ENCODE measurements at regions not wholly inside any gene's neighbourhood (a gene's known extent, or its start where the extent isn't known, plus 50 kb on each side); places are given as distances from the start of the nearest gene placed in this dataset.

DNA sequence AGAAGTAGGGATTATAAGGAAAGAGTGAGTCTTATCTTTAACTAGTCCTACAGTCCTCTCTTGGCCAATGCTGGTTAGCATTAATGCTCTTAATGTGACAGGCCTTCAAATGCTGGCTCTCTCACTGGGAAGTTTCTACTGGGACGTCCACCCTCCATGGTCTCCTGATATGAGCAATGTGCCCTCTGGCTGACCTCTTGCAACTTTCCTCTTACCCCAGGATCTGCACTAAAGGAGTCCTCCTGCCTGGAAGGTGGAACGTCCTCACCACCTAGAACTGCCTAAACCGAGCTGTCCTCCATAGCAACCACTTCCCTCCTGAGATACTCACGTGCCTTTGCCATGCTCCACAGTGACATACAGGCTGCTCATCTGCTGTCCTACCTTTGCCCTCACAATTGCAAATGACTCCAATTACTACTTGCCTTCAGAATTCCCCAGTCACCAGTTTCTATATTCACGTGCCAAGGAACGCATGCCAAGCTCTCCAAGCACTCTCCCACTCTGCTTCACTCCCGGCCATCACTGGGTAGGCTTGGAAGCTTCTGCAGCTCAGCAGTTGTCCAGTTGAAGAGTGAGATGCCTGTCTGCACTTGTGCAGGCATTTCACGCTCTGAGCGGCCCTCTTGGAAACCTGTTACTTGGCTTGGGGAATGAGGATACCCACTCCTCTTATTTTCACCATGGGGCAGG, 404.7 kb downstream of the RRAGC start:
- TF ChIP-seq EZH2phosphoT487 (IDR thresholded peaks at IDR 0.05; ENCODE audit: borderline replicate concordance, low read length), result no peak
- TF ChIP-seq, protein P1, sequence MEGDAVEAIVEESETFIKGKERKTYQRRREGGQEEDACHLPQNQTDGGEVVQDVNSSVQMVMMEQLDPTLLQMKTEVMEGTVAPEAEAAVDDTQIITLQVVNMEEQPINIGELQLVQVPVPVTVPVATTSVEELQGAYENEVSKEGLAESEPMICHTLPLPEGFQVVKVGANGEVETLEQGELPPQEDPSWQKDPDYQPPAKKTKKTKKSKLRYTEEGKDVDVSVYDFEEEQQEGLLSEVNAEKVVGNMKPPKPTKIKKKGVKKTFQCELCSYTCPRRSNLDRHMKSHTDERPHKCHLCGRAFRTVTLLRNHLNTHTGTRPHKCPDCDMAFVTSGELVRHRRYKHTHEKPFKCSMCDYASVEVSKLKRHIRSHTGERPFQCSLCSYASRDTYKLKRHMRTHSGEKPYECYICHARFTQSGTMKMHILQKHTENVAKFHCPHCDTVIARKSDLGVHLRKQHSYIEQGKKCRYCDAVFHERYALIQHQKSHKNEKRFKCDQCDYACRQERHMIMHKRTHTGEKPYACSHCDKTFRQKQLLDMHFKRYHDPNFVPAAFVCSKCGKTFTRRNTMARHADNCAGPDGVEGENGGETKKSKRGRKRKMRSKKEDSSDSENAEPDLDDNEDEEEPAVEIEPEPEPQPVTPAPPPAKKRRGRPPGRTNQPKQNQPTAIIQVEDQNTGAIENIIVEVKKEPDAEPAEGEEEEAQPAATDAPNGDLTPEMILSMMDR (IDR thresholded peaks at IDR 0.05; ENCODE audit: low read depth, low read length, poor library complexity, severe bottlenecking), result no peak

All from DOHH2 (cell line).